K562 (cell line): ENCODE measurements at regions not wholly inside any gene's neighbourhood (a gene's known extent, or its start where the extent isn't known, plus 50 kb on each side); places are given as distances from the start of the nearest gene placed in this dataset.

Experiments used
- ARID2 ChIP-seq: fragments of 450-650 bp; IDR thresholded peaks from 2 replicates; pipeline ENCODE4 v1.6.1; 2017; ENCODE audit warnings: antibody characterized with exemption, mild to moderate bottlenecking
- DIDO1 ChIP-seq: fragments of 450-650 bp; IDR thresholded peaks from 2 replicates; pipeline ENCODE4 v1.6.1; 2016; ENCODE audit warnings: low read depth, missing biosample characterization, missing genetic modification characterization
- EWSR1 ChIP-seq: fragments of 450-650 bp; IDR thresholded peaks from 2 replicates; pipeline ENCODE4 v1.6.1; 2018; ENCODE audit warnings: borderline replicate concordance, mild to moderate bottlenecking, low read depth, moderate library complexity; ENCODE audit not compliant: partially characterized antibody
- GTF2E2 ChIP-seq: fragments of 200-800 bp; sonication (Bioruptor generic); IDR thresholded peaks from 2 replicates; pipeline ENCODE4 v1.6.1; 2016; ENCODE audit warnings: missing genetic modification characterization, missing compliant biosample characterization
- POLR3A ChIP-seq: IDR thresholded peaks from 2 replicates; pipeline ENCODE4 v1.6.1; 2011; ENCODE audit warnings: borderline replicate concordance, mild to moderate bottlenecking, moderate library complexity; ENCODE audit not compliant: insufficient read length, insufficient read depth; ENCODE audit errors: extremely low read depth
- PTBP1 ChIP-seq: fragments of 200-400 bp; formaldehyde crosslinking; IDR thresholded peaks from 2 replicates; pipeline ENCODE4 v1.6.1; 2017; ENCODE audit warnings: low read depth, low read length
- RFX5 ChIP-seq: IDR thresholded peaks from 2 replicates; pipeline ENCODE4 v1.6.1; 2011; ENCODE audit warnings: low read depth, mild to moderate bottlenecking, improper control_type of control experiment, low read length
- SPI1 ChIP-seq: IDR thresholded peaks from 2 replicates; pipeline ENCODE4 v1.6.1; 2011; ENCODE audit warnings: low read depth, low read length, control low read depth, borderline replicate concordance
- TCFL5 ChIP-seq: fragments of 250-450 bp; sonication (Bioruptor Pico); conservative IDR thresholded peaks from 2 replicates; pipeline ENCODE4 v1.6.1; 2021; ENCODE audit warnings: mild to moderate bottlenecking, moderate library complexity, matching md5 sums
- THRAP3 ChIP-seq: fragments of 450-650 bp; IDR thresholded peaks from 2 replicates; pipeline ENCODE4 v1.6.1; 2016; ENCODE audit warnings: mild to moderate bottlenecking, inconsistent platforms, borderline replicate concordance
- ZBTB7A ChIP-seq: IDR thresholded peaks from 2 replicates; pipeline ENCODE4 v1.6.1; 2011; ENCODE audit warnings: low read depth, mild to moderate bottlenecking, low read length, moderate library complexity, borderline replicate concordance; ENCODE audit not compliant: control insufficient read depth
- ZFP1 ChIP-seq: fragments of 450-650 bp; formaldehyde crosslinking; IDR thresholded peaks from 2 replicates; pipeline ENCODE4 v1.4.0; 2020; ENCODE audit warnings: mild to moderate bottlenecking, mixed read lengths
- ZNF212 ChIP-seq: fragments of 450-650 bp; formaldehyde crosslinking; IDR thresholded peaks from 2 replicates; pipeline ENCODE4 v1.4.0; 2020; ENCODE audit warnings: mild to moderate bottlenecking
- ZNF253 ChIP-seq: fragments of 250-450 bp; sonication (Bioruptor Pico); conservative IDR thresholded peaks from 2 replicates; pipeline ENCODE4 v1.6.1; 2021; ENCODE audit warnings: mild to moderate bottlenecking
- ZNF354B ChIP-seq: fragments of 250-450 bp; sonication (Bioruptor Pico); IDR thresholded peaks from 2 replicates; pipeline ENCODE4 v1.4.0; 2020
- ZNF408 ChIP-seq: fragments of 250-450 bp; sonication (Bioruptor Pico); IDR thresholded peaks from 2 replicates; pipeline ENCODE4 v1.4.0; 2020; ENCODE audit warnings: low read depth, mild to moderate bottlenecking, moderate library complexity
- TF ChIP-seq, protein P1 (sequence below), 2 experiments: fragments of 450-650 bp; IDR thresholded peaks; 2 replicates each; pipeline ENCODE4 v1.6.1; 2016
- TF ChIP-seq, protein P2 (sequence below): fragments of 250-450 bp; sonication (Bioruptor Pico); IDR thresholded peaks from 2 replicates; pipeline ENCODE4 v1.5.1; 2021; ENCODE audit warnings: mild to moderate bottlenecking
- TF ChIP-seq, protein P3 (sequence below): sonication (generic); formaldehyde crosslinking; IDR thresholded peaks from 2 replicates; pipeline ENCODE4 v1.8.1; 2023; ENCODE audit warnings: mild to moderate bottlenecking, missing genetic modification reagents
- TF ChIP-seq, protein P4 (sequence below): fragments of 450-650 bp; IDR thresholded peaks from 2 replicates; pipeline ENCODE4 v1.6.1; 2014; ENCODE audit warnings: low read depth, mild to moderate bottlenecking, moderate library complexity, borderline replicate concordance
- TF ChIP-seq, protein P5 (sequence below): sonication (generic); formaldehyde crosslinking; IDR thresholded peaks from 2 replicates; pipeline ENCODE4 v1.8.0; 2022; ENCODE audit warnings: mild to moderate bottlenecking, low read depth, missing genetic modification reagents
- TF ChIP-seq, protein P6 (sequence below): fragments of 450-650 bp; IDR thresholded peaks from 2 replicates; pipeline ENCODE4 v1.6.1; 2016; ENCODE audit warnings: low read depth, mild to moderate bottlenecking, moderate library complexity

DNA sequence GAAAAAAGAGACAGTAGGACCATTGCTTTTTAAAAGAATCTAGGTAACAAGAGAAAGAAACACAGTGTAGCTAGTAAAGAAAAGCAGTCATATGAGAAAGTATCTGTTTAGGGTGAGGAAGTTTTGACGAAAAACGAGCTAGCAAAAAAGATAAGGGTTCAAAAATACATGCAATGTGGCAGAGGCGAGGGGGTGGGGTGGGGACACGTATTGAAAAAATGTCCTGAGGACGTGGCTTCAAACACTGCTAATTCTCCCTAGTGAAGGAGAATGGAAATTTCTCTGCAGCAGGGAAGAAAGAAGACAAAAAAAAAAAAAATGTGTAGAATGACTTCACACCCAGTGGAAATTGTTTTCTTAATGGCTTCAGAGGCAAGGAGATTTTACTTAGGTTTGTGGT lies 856.4 kb upstream of the INTU start (continued):
- TF ChIP-seq, protein P1, sequence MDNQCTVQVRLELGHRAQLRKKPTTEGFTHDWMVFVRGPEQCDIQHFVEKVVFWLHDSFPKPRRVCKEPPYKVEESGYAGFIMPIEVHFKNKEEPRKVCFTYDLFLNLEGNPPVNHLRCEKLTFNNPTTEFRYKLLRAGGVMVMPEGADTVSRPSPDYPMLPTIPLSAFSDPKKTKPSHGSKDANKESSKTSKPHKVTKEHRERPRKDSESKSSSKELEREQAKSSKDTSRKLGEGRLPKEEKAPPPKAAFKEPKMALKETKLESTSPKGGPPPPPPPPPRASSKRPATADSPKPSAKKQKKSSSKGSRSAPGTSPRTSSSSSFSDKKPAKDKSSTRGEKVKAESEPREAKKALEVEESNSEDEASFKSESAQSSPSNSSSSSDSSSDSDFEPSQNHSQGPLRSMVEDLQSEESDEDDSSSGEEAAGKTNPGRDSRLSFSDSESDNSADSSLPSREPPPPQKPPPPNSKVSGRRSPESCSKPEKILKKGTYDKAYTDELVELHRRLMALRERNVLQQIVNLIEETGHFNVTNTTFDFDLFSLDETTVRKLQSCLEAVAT (IDR thresholded peaks at IDR 0.05): peak in 1 of 2 experiments; percentile 31; a peak in 2 of 4 replicates
- TF ChIP-seq, protein P2, sequence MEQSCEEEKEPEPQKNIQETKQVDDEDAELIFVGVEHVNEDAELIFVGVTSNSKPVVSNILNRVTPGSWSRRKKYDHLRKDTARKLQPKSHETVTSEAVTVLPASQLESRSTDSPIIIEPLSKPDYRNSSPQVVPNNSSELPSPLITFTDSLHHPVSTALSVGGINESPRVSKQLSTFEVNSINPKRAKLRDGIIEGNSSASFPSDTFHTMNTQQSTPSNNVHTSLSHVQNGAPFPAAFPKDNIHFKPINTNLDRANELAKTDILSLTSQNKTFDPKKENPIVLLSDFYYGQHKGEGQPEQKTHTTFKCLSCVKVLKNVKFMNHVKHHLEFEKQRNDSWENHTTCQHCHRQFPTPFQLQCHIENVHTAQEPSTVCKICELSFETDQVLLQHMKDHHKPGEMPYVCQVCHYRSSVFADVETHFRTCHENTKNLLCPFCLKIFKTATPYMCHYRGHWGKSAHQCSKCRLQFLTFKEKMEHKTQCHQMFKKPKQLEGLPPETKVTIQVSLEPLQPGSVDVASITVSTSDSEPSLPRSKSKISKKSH: no peak
- no peak for TF ChIP-seq RFX5
- TF ChIP-seq, protein P3, sequence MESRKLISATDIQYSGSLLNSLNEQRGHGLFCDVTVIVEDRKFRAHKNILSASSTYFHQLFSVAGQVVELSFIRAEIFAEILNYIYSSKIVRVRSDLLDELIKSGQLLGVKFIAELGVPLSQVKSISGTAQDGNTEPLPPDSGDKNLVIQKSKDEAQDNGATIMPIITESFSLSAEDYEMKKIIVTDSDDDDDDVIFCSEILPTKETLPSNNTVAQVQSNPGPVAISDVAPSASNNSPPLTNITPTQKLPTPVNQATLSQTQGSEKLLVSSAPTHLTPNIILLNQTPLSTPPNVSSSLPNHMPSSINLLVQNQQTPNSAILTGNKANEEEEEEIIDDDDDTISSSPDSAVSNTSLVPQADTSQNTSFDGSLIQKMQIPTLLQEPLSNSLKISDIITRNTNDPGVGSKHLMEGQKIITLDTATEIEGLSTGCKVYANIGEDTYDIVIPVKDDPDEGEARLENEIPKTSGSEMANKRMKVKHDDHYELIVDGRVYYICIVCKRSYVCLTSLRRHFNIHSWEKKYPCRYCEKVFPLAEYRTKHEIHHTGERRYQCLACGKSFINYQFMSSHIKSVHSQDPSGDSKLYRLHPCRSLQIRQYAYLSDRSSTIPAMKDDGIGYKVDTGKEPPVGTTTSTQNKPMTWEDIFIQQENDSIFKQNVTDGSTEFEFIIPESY (CRISPR knock-in tag): no peak
- TF ChIP-seq THRAP3: no peak
- no peak for TF ChIP-seq ZFP1
- TF ChIP-seq, protein P4, sequence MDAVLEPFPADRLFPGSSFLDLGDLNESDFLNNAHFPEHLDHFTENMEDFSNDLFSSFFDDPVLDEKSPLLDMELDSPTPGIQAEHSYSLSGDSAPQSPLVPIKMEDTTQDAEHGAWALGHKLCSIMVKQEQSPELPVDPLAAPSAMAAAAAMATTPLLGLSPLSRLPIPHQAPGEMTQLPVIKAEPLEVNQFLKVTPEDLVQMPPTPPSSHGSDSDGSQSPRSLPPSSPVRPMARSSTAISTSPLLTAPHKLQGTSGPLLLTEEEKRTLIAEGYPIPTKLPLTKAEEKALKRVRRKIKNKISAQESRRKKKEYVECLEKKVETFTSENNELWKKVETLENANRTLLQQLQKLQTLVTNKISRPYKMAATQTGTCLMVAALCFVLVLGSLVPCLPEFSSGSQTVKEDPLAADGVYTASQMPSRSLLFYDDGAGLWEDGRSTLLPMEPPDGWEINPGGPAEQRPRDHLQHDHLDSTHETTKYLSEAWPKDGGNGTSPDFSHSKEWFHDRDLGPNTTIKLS: peak; percentile 86; the same call in 1 of the 2 replicates
- no peak for TF ChIP-seq TCFL5 (CRISPR knock-in tag)
- TF ChIP-seq ZNF354B (CRISPR knock-in tag): no peak
- TF ChIP-seq ZNF408 (CRISPR knock-in tag): no peak
- no peak for TF ChIP-seq ZBTB7A
- no peak for TF ChIP-seq DIDO1
- TF ChIP-seq POLR3A: no peak
- TF ChIP-seq, protein P5, sequence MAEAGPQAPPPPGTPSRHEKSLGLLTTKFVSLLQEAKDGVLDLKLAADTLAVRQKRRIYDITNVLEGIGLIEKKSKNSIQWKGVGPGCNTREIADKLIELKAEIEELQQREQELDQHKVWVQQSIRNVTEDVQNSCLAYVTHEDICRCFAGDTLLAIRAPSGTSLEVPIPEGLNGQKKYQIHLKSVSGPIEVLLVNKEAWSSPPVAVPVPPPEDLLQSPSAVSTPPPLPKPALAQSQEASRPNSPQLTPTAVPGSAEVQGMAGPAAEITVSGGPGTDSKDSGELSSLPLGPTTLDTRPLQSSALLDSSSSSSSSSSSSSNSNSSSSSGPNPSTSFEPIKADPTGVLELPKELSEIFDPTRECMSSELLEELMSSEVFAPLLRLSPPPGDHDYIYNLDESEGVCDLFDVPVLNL (CRISPR knock-in tag): no peak
- no peak for TF ChIP-seq GTF2E2 (tag)
- TF ChIP-seq ZNF253 (CRISPR knock-in tag): no peak
- TF ChIP-seq, protein P6, sequence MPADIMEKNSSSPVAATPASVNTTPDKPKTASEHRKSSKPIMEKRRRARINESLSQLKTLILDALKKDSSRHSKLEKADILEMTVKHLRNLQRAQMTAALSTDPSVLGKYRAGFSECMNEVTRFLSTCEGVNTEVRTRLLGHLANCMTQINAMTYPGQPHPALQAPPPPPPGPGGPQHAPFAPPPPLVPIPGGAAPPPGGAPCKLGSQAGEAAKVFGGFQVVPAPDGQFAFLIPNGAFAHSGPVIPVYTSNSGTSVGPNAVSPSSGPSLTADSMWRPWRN: 0 out of 2 replicates have a peak, but pooled peaks have one; percentile 9
- TF ChIP-seq ARID2: no peak
- TF ChIP-seq ZNF212: no peak
- no peak for TF ChIP-seq EWSR1
- no peak for TF ChIP-seq PTBP1
- TF ChIP-seq SPI1: no peak
